ENCODE measurements at regions not wholly inside any gene's neighbourhood (a gene's known extent, or its start where the extent isn't known, plus 50 kb on each side); places are given as distances from the start of the nearest gene placed in this dataset.
A peak's percentile ranks its signal among the peaks of the same experiment; 100 is the strongest.

- TF ChIP-seq ZFX (IDR thresholded peaks at IDR 0.05; ENCODE audit: borderline replicate concordance) (no peak), CTCF (IDR thresholded peaks at IDR 0.05) (no peak)
- no peak overlapping the region for H3K27ac ChIP-seq
Observed at GRCh38 chr4:143076723-143077122, 108.0 kb upstream of the USP38 start.

- no peak overlapping the region for H3K27ac ChIP-seq
- TF ChIP-seq CTCF (IDR thresholded peaks at IDR 0.05), result no peak
Observed at GRCh38 chr4:143082701-143083100, 102.0 kb upstream of the USP38 start.

DNA sequence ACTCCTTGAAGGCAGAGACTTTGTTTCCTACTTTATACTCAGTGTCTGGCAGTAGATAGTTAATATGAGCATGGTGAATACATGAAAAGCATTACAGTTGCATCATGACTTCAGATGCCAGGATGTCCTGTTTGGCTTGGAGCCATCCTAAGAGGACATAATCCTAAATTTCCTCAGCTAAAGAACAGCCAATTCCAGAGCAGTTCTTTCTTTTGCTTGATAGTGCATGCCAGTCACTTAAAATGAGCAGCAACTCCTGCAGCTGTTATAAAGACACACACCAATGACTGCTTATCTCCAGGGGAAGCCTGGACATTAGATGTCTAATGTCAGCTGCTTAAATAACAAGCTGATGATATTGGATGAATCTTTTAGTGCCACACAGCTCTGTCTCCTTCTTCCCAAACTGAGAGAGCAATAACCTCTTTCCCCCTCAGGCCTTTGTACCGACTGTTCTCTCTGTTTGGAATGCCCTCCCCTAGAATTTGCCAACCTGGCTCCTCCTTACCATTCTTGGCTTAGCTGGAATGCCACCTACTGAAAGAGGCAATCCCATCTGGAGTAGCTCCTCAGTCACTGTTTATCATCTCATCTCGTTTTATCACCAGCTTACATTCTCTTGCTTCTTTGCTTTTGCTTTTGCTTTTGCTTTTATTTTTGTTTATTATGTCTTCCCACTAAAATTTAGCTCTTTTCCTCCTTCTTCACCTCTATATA is 100.8 kb upstream of the USP38 start:
- TF ChIP-seq CTCF (IDR thresholded peaks at IDR 0.05) (no peak), ZFX (IDR thresholded peaks at IDR 0.05; ENCODE audit: borderline replicate concordance) (no peak)
- peak overlapping the region; percentile 17; the same call in 1 of the 2 replicates for H3K27ac ChIP-seq

- H3K27ac ChIP-seq, result no peak overlapping the region; the same call in 1 of the 2 replicates
- TF ChIP-seq ZFX (IDR thresholded peaks at IDR 0.05; ENCODE audit: borderline replicate concordance), result no peak
- no peak for TF ChIP-seq CTCF (IDR thresholded peaks at IDR 0.05)
Observed at GRCh38 chr4:143084566-143084965, 100.2 kb upstream of the USP38 start.

DNA sequence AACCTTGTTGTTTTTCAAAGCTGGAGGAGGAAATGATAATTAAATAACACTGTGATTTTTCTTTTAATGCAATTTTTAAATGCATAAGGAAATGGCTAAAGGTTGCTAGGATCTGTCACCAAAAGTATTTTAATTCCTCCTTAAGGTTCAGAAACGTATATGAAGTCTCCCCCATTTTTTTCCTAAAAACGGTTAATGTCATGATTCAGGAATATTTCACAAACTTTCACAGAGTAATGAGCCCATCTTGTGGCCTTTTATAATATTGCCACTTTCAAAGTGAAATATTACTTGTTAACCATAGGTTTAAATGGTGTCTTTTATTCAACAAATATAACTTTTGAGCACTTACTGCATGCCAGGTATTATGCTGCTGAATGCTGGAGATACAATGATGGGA is 99.5 kb upstream of the USP38 start:
- H3K27ac ChIP-seq, result no peak overlapping the region
- TF ChIP-seq ZFX (IDR thresholded peaks at IDR 0.05; ENCODE audit: borderline replicate concordance) (no peak), CTCF (IDR thresholded peaks at IDR 0.05) (peak; percentile 22; the same call in 1 of the 2 replicates)

- H3K27ac ChIP-seq, result no peak overlapping the region
- TF ChIP-seq CTCF (IDR thresholded peaks at IDR 0.05) (no peak), ZFX (IDR thresholded peaks at IDR 0.05; ENCODE audit: borderline replicate concordance) (no peak)
Observed at GRCh38 chr4:143085659-143086058, 99.1 kb upstream of the USP38 start.

DNA sequence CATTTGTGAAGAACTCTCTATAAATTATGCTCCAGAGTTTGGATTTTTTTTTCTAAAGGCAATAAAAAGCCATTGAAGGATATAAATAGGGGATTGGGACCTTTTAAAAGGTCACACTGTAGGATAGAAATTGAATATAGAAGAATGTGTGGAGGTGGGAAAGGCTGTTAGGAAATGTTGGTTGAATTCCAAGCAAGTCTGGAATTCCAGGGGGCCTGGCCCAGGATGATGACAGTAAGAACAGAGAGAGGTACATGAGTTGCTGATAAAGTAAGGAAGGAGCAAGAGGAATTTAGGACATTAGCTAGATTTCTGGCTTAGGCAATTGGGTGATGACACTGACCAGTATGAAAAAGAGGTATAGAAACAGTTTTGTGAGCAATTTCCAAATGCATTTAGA is 95.4 kb upstream of the USP38 start:
- no peak for TF ChIP-seq CTCF (IDR thresholded peaks at IDR 0.05)
- TF ChIP-seq ZFX (IDR thresholded peaks at IDR 0.05; ENCODE audit: borderline replicate concordance), result no peak
- no peak overlapping the region for H3K27ac ChIP-seq

Measured in 22Rv1 (cell line).